ENCODE measurements at regions not wholly inside any gene's neighbourhood (a gene's known extent, or its start where the extent isn't known, plus 50 kb on each side); places are given as distances from the start of the nearest gene placed in this dataset.

GRCh38 chr11:23336961-23337360 is 476.7 kb upstream of the CCDC179 start:
- no peak for DNase-seq (ENCODE audit: insufficient read length, low spot score)
- TF ChIP-seq POLR2AphosphoS5 (IDR thresholded peaks at IDR 0.05; ENCODE audit: low read depth, low read length) (no peak), PAX5 (IDR thresholded peaks at IDR 0.05; ENCODE audit: insufficient read depth, low read length, severe bottlenecking) (no peak), SPI1 (IDR thresholded peaks at IDR 0.05; ENCODE audit: low read depth, low read length) (no peak), TAF1 (IDR thresholded peaks at IDR 0.05; ENCODE audit: low read depth, low read length) (no peak), POLR2A (IDR thresholded peaks at IDR 0.05; ENCODE audit: low read depth, low read length) (no peak), POU2F2 (IDR thresholded peaks at IDR 0.05; ENCODE audit: low read depth, low read length) (no peak)
- FAIRE-seq: no peak

- DNase-seq (ENCODE audit: insufficient read length, low spot score) (no peak), FAIRE-seq (no peak)
These were observed 493.3 kb upstream of the CCDC179 start for GRCh38 chr11:23353611-23354010.

DNA sequence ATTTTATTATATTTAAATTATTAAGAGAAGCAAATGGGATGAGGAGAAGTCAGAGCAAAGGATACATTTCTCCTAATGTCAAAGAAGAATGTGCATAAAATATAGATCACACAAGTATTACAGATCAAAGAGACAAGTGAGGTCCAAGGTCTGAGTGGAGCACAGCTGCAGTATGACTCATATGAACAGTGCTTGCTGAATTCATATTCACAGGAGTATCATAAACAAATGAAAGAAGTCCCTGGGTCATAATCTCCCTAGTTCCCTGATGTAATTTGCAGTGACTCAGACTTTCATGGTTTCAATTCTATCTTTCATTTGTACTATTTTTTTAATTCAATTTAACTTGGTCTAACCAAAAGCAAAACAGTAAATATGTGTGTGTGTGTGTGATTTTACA is 499.0 kb upstream of the CCDC179 start:
- TF ChIP-seq POU2F2 (IDR thresholded peaks at IDR 0.05; ENCODE audit: low read depth, low read length): no peak
- TF ChIP-seq POLR2AphosphoS5 (IDR thresholded peaks at IDR 0.05; ENCODE audit: low read depth, low read length): no peak
- TF ChIP-seq SPI1 (IDR thresholded peaks at IDR 0.05; ENCODE audit: low read depth, low read length): no peak
- no peak for TF ChIP-seq TAF1 (IDR thresholded peaks at IDR 0.05; ENCODE audit: low read depth, low read length)
- TF ChIP-seq PAX5 (IDR thresholded peaks at IDR 0.05; ENCODE audit: insufficient read depth, low read length, severe bottlenecking): no peak
- no peak for TF ChIP-seq POLR2A (IDR thresholded peaks at IDR 0.05; ENCODE audit: low read depth, low read length)
- DNase-seq (ENCODE audit: insufficient read length, low spot score): no peak
- FAIRE-seq: no peak

More at GRCh38 chr11:23353611-23354010, 493.3 kb upstream of the CCDC179 start:
- TF ChIP-seq PAX5 (IDR thresholded peaks at IDR 0.05; ENCODE audit: insufficient read depth, low read length, severe bottlenecking) (no peak), SPI1 (IDR thresholded peaks at IDR 0.05; ENCODE audit: low read depth, low read length) (no peak), POLR2A (IDR thresholded peaks at IDR 0.05; ENCODE audit: low read depth, low read length) (no peak), POLR2AphosphoS5 (IDR thresholded peaks at IDR 0.05; ENCODE audit: low read depth, low read length) (no peak), POU2F2 (IDR thresholded peaks at IDR 0.05; ENCODE audit: low read depth, low read length) (no peak), TAF1 (IDR thresholded peaks at IDR 0.05; ENCODE audit: low read depth, low read length) (no peak)

DNA sequence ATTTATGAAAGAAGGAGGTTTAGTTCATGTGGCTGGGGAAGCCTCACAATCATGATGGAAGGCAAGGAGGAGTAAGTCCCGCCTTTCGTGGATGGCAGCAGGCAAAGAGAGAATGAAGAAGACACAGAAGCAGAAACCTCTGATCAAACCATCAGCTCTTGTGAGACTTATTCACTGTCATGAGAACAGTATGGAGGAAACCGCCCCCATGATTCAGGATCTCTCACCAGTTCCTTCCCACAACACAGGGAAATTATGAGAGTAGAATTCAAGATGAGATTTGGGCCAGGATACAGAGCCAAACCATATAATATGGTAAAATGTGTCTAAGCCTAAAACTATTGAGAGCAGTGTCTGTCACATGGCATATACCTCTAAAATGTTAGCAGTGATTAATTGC is 503.8 kb upstream of the CCDC179 start:
- DNase-seq (ENCODE audit: insufficient read length, low spot score) (no peak), FAIRE-seq (no peak)
- TF ChIP-seq SPI1 (IDR thresholded peaks at IDR 0.05; ENCODE audit: low read depth, low read length) (no peak), POU2F2 (IDR thresholded peaks at IDR 0.05; ENCODE audit: low read depth, low read length) (no peak), POLR2A (IDR thresholded peaks at IDR 0.05; ENCODE audit: low read depth, low read length) (no peak), PAX5 (IDR thresholded peaks at IDR 0.05; ENCODE audit: insufficient read depth, low read length, severe bottlenecking) (no peak), POLR2AphosphoS5 (IDR thresholded peaks at IDR 0.05; ENCODE audit: low read depth, low read length) (no peak), TAF1 (IDR thresholded peaks at IDR 0.05; ENCODE audit: low read depth, low read length) (no peak)

- FAIRE-seq (no peak), DNase-seq (ENCODE audit: insufficient read length, low spot score) (no peak)
- TF ChIP-seq POLR2A (IDR thresholded peaks at IDR 0.05; ENCODE audit: low read depth, low read length) (no peak), POU2F2 (IDR thresholded peaks at IDR 0.05; ENCODE audit: low read depth, low read length) (no peak), PAX5 (IDR thresholded peaks at IDR 0.05; ENCODE audit: insufficient read depth, low read length, severe bottlenecking) (no peak), TAF1 (IDR thresholded peaks at IDR 0.05; ENCODE audit: low read depth, low read length) (no peak), POLR2AphosphoS5 (IDR thresholded peaks at IDR 0.05; ENCODE audit: low read depth, low read length) (no peak), SPI1 (IDR thresholded peaks at IDR 0.05; ENCODE audit: low read depth, low read length) (no peak)
These were observed 510.5 kb upstream of the CCDC179 start for GRCh38 chr11:23370580-23371275.

GRCh38 chr11:23377909-23378308 is 517.6 kb upstream of the CCDC179 start:
- FAIRE-seq (no peak), DNase-seq (ENCODE audit: insufficient read length, low spot score) (no peak)
- no peak for TF ChIP-seq POLR2AphosphoS5 (IDR thresholded peaks at IDR 0.05; ENCODE audit: low read depth, low read length)
- no peak for TF ChIP-seq TAF1 (IDR thresholded peaks at IDR 0.05; ENCODE audit: low read depth, low read length)
- TF ChIP-seq SPI1 (IDR thresholded peaks at IDR 0.05; ENCODE audit: low read depth, low read length): no peak
- no peak for TF ChIP-seq POU2F2 (IDR thresholded peaks at IDR 0.05; ENCODE audit: low read depth, low read length)
- no peak for TF ChIP-seq POLR2A (IDR thresholded peaks at IDR 0.05; ENCODE audit: low read depth, low read length)
- TF ChIP-seq PAX5 (IDR thresholded peaks at IDR 0.05; ENCODE audit: insufficient read depth, low read length, severe bottlenecking): no peak

DNA sequence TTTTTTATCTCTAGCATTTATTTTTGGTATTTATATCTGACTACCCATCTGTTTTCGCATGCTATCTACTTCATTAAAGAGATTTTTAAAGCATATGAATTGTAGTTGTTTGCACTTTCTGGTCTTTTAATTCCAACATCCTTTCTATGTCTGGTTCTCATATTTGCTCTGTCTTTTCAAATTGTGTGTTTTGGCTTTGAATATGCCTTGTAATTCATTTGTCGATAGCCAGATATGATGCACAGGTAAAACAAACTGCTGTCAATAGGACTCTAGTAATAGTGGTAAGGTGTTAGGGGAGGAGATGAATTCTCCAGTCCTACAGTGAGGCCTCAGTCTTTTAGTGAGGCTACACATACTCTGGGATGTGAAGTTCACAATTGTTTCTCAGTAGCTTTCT is 530.8 kb upstream of the CCDC179 start:
- FAIRE-seq (no peak), DNase-seq (ENCODE audit: insufficient read length, low spot score) (no peak)
- TF ChIP-seq PAX5 (IDR thresholded peaks at IDR 0.05; ENCODE audit: insufficient read depth, low read length, severe bottlenecking) (no peak), POLR2A (IDR thresholded peaks at IDR 0.05; ENCODE audit: low read depth, low read length) (no peak), POLR2AphosphoS5 (IDR thresholded peaks at IDR 0.05; ENCODE audit: low read depth, low read length) (no peak), POU2F2 (IDR thresholded peaks at IDR 0.05; ENCODE audit: low read depth, low read length) (no peak), TAF1 (IDR thresholded peaks at IDR 0.05; ENCODE audit: low read depth, low read length) (no peak), SPI1 (IDR thresholded peaks at IDR 0.05; ENCODE audit: low read depth, low read length) (no peak)

GRCh38 chr11:23398052-23398451 is 537.8 kb upstream of the CCDC179 start:
- no peak for FAIRE-seq
- DNase-seq (ENCODE audit: insufficient read length, low spot score): no peak
- TF ChIP-seq TAF1 (IDR thresholded peaks at IDR 0.05; ENCODE audit: low read depth, low read length) (no peak), POLR2AphosphoS5 (IDR thresholded peaks at IDR 0.05; ENCODE audit: low read depth, low read length) (no peak)

GRCh38 chr11:23399995-23400394 is 539.7 kb upstream of the CCDC179 start:
- FAIRE-seq (no peak), DNase-seq (ENCODE audit: insufficient read length, low spot score) (no peak)
- TF ChIP-seq PAX5 (IDR thresholded peaks at IDR 0.05; ENCODE audit: insufficient read depth, low read length, severe bottlenecking): no peak
- no peak for TF ChIP-seq POLR2A (IDR thresholded peaks at IDR 0.05; ENCODE audit: low read depth, low read length)
- TF ChIP-seq TAF1 (IDR thresholded peaks at IDR 0.05; ENCODE audit: low read depth, low read length): no peak
- TF ChIP-seq SPI1 (IDR thresholded peaks at IDR 0.05; ENCODE audit: low read depth, low read length): no peak
- no peak for TF ChIP-seq POU2F2 (IDR thresholded peaks at IDR 0.05; ENCODE audit: low read depth, low read length)
- TF ChIP-seq POLR2AphosphoS5 (IDR thresholded peaks at IDR 0.05; ENCODE audit: low read depth, low read length): no peak
